ENCODE measurements at regions not wholly inside any gene's neighbourhood (a gene's known extent, or its start where the extent isn't known, plus 50 kb on each side); places are given as distances from the start of the nearest gene placed in this dataset.

- no peak for TF ChIP-seq GATAD2B (conservative IDR thresholded peaks at IDR 0.05; ENCODE audit: low read depth)
- TF ChIP-seq MTA2 (IDR thresholded peaks at IDR 0.05; ENCODE audit: low read depth), result no peak
- TF ChIP-seq NFXL1 (IDR thresholded peaks at IDR 0.05; ENCODE audit: borderline replicate concordance), result no peak
- TF ChIP-seq ZNF687 (IDR thresholded peaks at IDR 0.05), result no peak
These were observed 237.6 kb downstream of the MMUT start (continued) for GRCh38 chr6:49225471-49225870.

GRCh38 chr6:49220293-49220692, 242.8 kb downstream of the MMUT start:
- TF ChIP-seq RAD21 (IDR thresholded peaks at IDR 0.05; ENCODE audit: insufficient read depth, low read depth, low read length) (no peak), RFX5 (IDR thresholded peaks at IDR 0.05; ENCODE audit: low read depth, low read length) (no peak)
- ChIA-PET CTCF (no interaction called here), RAD21 (ENCODE audit: unreplicated experiment) (no interaction called here), POLR2A (no interaction called here), SMC1A (ENCODE audit: uncharacterized antibody, unreplicated experiment) (no interaction called here)
- no peak overlapping the region for H3K4me2 ChIP-seq (ENCODE audit: control insufficient read depth, insufficient read depth)
- H3K4me1 ChIP-seq (ENCODE audit: control insufficient read depth, insufficient read depth, low read length), result no peaks in the 10 kb centered on the region
- no peak overlapping the region for H3K9ac ChIP-seq (ENCODE audit: control insufficient read depth, insufficient read depth, low read length)
- ATAC-seq, result no peak
- no peaks in the 10 kb centered on the region for H3K9me3 ChIP-seq (replicated peaks; ENCODE audit: control insufficient read depth, insufficient read depth, low read length)
- intact Hi-C loops (cut with micrococcal nuclease; ENCODE audit: unreplicated experiment), result no loop called here
- no peaks in the 10 kb centered on the region for H3K79me2 ChIP-seq (ENCODE audit: control insufficient read depth, insufficient read depth, low read length)
- no peak overlapping the region for H2AFZ ChIP-seq (ENCODE audit: control insufficient read depth, low read depth, low read length)
- no peak overlapping the region for H3K4me3 ChIP-seq
- no peaks in the 10 kb centered on the region for H3K36me3 ChIP-seq (ENCODE audit: control insufficient read depth in 2 of 2, insufficient read depth in 2 of 2, low read length in 1 of 2)
- in situ Hi-C loops (cut with MboI), result no loop called here
- no peaks in the 10 kb centered on the region for H3K27me3 ChIP-seq (replicated peaks in 1 of 2; ENCODE audit: control insufficient read depth in 2 of 2, insufficient read depth in 2 of 2, low read length in 1 of 2)
- H3K27ac ChIP-seq (ENCODE audit: control insufficient read depth, insufficient read depth), result no peak overlapping the region
- WGBS (ENCODE audit: insufficient coverage, insufficient replicate concordance, low lambda C conversion rate, missing lambda C conversion rate), result 25% methylated on average over 1 of the region's 1 CpG
- no peaks in the 10 kb centered on the region for H4K20me1 ChIP-seq (ENCODE audit: control insufficient read depth, insufficient read depth)
- no peak for FAIRE-seq
- no TSS peak for BruUV-seq (replicated peaks)
- DNase-seq (ENCODE audit: low read depth, low spot score), result no peak

Measured in GM12878 (cell line).